Activated T-helper 2 cell treated with anti-CD3 and anti-CD28 coated beads, Interferon-gamma antibody, Interleukin-2, Interleukin-4, amounts not matched to agents 10 μg/mL and 5 μg/mL and 100 μg/mL, durations not matched to agents 14 hours and 24 hours and 36 hours (primary cell): ENCODE measurements at regions not wholly inside any gene's neighbourhood (a gene's known extent, or its start where the extent isn't known, plus 50 kb on each side); places are given as distances from the start of the nearest gene placed in this dataset.
A peak's percentile ranks its signal among the peaks of the same experiment; 100 is the strongest.
"Not testable (repeated sequence)": the region's sequence is repeated elsewhere in the genome, so short reads cannot be mapped to it uniquely, and the experiment has no call there.

ENCODE experiments used
- DNase-seq: peaks from one replicate; pipeline ENCODE4 v3.0.0; 2021; ENCODE audit warnings: low spot score
- H3K27ac Mint-ChIP-seq: one replicate; pipeline ENCODE4 v1.8.0; 2021; ENCODE audit warnings: mixed read lengths
- H3K27me3 Mint-ChIP-seq: one replicate; pipeline ENCODE4 v1.8.0; 2021; ENCODE audit warnings: low read depth, mixed read lengths
- H3K36me3 Mint-ChIP-seq: one replicate; pipeline ENCODE4 v1.8.0; 2021; ENCODE audit warnings: low read depth, mixed read lengths
- H3K4me1 Mint-ChIP-seq: one replicate; pipeline ENCODE4 v1.8.0; 2021; ENCODE audit warnings: low read depth, mixed read lengths
- H3K4me3 Mint-ChIP-seq: one replicate; pipeline ENCODE4 v1.8.0; 2021; ENCODE audit warnings: low read depth, mild to moderate bottlenecking, moderate library complexity, mixed read lengths
- H3K9me3 Mint-ChIP-seq: one replicate; pipeline ENCODE4 v1.8.0; 2021; ENCODE audit warnings: mixed read lengths
- intact Hi-C: fragments of 100-400 bp; cut with micrococcal nuclease; formaldehyde crosslinking; loops from one replicate; pipeline ENCODE4 v1.15.1; 2023

DNA sequence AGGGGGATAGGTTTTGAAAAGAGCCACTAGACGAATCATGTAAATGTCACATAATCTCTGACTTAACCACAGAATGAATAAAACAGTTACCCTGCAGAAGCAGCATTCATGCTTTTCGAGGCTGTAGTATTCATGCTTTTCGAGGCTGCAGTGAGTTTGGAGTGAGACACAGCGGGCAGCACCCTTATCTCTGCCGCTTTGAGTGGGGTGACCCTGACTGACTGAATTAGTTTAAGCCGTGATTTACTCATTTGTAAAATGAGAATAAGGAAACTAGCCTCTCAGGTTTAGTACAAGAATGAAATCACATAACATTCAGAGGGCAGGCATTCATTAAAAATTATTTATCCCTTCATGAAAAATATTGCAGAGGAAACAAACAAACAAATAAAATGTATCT lies 92.8 kb upstream of the KMT2C start:
- Mint-ChIP-seq H3K36me3 (no peaks in the 10 kb centered on the region), H3K4me3 (no peak overlapping the region), H3K27me3 (no peaks in the 10 kb centered on the region), H3K4me1 (no peaks in the 10 kb centered on the region), H3K27ac (no peak overlapping the region), H3K9me3 (no peaks in the 10 kb centered on the region)
- intact Hi-C loops = no loop called here
- no peak for DNase-seq

- H3K36me3 Mint-ChIP-seq = no peaks in the 10 kb centered on the region
- H3K27ac Mint-ChIP-seq = no peak overlapping the region
- H3K4me1 Mint-ChIP-seq = no peaks in the 10 kb centered on the region
- intact Hi-C loops = no loop called here
- DNase-seq = no peak
- H3K9me3 Mint-ChIP-seq = no peaks in the 10 kb centered on the region
- H3K27me3 Mint-ChIP-seq = no peaks in the 10 kb centered on the region
- no peak overlapping the region for H3K4me3 Mint-ChIP-seq
These were observed 91.8 kb upstream of the KMT2C start for GRCh38 chr7:152527610-152528032.

DNA sequence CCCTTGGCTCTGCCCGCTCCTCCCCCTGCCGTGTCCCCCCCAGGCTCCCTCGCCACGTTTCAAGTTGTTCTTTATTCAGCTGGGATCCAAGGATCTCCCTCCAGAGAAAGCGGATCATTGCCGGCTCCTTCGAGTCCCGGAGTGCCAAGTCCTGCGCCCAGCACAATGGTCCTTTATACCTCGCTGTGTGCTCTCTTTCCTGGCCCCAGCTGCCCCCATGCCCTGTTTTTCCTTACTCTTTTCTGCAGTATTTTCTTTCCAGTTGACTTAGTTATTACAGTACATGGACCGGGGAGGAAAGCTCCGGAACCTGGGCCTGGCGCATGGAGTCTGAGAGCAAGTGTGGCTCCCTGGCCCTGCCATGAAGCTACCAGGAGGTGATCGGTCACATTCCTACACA lies 88.1 kb upstream of the KMT2C start:
- Mint-ChIP-seq H3K36me3 (no peaks in the 10 kb centered on the region), H3K4me1 (no peaks in the 10 kb centered on the region), H3K27me3 (no peaks in the 10 kb centered on the region), H3K9me3 (peaks cover 2% of the 10 kb centered on the region), H3K27ac (no peak overlapping the region), H3K4me3 (no peak overlapping the region)
- intact Hi-C loops = no loop called here
- DNase-seq = no peak

- DNase-seq = no peak
- intact Hi-C loops = no loop called here
- no peaks in the 10 kb centered on the region for H3K36me3 Mint-ChIP-seq
- no peaks in the 10 kb centered on the region for H3K4me1 Mint-ChIP-seq
- H3K4me3 Mint-ChIP-seq = no peak overlapping the region
- H3K27me3 Mint-ChIP-seq = no peaks in the 10 kb centered on the region
- peaks cover 2% of the 10 kb centered on the region for H3K9me3 Mint-ChIP-seq
- no peak overlapping the region for H3K27ac Mint-ChIP-seq
These were observed 86.8 kb upstream of the KMT2C start for GRCh38 chr7:152522571-152523067.

- intact Hi-C loops = no loop called here
- H3K4me3 Mint-ChIP-seq = no peak overlapping the region
- DNase-seq = no peak
- H3K27ac Mint-ChIP-seq = no peak overlapping the region
- H3K36me3 Mint-ChIP-seq = no peaks in the 10 kb centered on the region
- H3K9me3 Mint-ChIP-seq = peaks cover 2% of the 10 kb centered on the region
- H3K27me3 Mint-ChIP-seq = no peaks in the 10 kb centered on the region
- no peaks in the 10 kb centered on the region for H3K4me1 Mint-ChIP-seq
These were observed 85.9 kb upstream of the KMT2C start for GRCh38 chr7:152521420-152522337.

- no peak overlapping the region for H3K4me3 Mint-ChIP-seq
- H3K4me1 Mint-ChIP-seq = no peaks in the 10 kb centered on the region
- no peak for DNase-seq
- H3K27me3 Mint-ChIP-seq = no peaks in the 10 kb centered on the region
- intact Hi-C loops = no loop called here
- no peaks in the 10 kb centered on the region for H3K36me3 Mint-ChIP-seq
- H3K27ac Mint-ChIP-seq = no peak overlapping the region
- H3K9me3 Mint-ChIP-seq = peaks cover 5% of the 10 kb centered on the region
These were observed 85.1 kb upstream of the KMT2C start for GRCh38 chr7:152520861-152521302.

DNA sequence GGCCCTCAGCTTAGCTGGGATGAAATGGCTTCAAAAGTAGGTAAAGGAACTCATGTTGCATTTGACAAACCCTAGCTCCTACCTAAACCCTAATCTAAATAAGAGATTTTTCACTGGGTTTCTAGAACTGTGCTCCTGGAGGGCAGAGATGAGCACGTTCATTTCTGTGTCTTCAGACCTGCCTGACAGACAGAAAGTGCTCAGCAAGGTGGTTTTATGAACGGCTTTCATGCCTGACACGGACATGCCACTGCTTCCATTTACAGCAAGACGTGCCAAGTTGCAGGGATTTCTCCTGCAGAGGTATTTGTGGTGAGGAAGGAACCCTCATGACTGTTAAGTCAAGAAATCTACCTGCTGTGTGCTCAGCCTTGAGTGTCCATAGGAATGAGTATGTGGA lies 83.5 kb upstream of the KMT2C start:
- intact Hi-C loops = no loop called here
- no peak overlapping the region for H3K4me3 Mint-ChIP-seq
- H3K9me3 Mint-ChIP-seq = peaks cover 5% of the 10 kb centered on the region
- DNase-seq = no peak
- H3K36me3 Mint-ChIP-seq = no peaks in the 10 kb centered on the region
- no peaks in the 10 kb centered on the region for H3K4me1 Mint-ChIP-seq
- no peaks in the 10 kb centered on the region for H3K27me3 Mint-ChIP-seq
- no peak overlapping the region for H3K27ac Mint-ChIP-seq

DNA sequence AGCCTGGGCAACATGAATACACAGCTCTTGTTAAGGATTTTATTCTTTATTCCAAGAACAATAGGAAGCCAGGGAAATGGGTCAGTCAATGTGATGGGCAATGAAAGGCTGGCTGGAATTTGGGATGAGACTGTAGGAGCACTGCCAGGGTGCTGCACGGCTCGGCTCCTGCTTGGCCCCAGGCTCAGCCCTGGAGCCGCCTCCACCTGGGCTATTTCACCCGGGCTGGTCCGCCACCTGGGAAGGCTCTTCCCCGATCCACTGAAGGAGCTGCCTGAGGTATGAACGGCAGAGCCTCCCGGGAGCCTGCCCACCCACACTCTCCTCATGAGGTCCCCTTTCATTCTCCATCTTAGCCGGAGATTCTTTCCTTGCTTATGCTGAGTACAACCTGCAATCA lies 80.4 kb upstream of the KMT2C start:
- Mint-ChIP-seq H3K27ac (no peak overlapping the region), H3K27me3 (no peaks in the 10 kb centered on the region)
- intact Hi-C loops = no loop called here

DNA sequence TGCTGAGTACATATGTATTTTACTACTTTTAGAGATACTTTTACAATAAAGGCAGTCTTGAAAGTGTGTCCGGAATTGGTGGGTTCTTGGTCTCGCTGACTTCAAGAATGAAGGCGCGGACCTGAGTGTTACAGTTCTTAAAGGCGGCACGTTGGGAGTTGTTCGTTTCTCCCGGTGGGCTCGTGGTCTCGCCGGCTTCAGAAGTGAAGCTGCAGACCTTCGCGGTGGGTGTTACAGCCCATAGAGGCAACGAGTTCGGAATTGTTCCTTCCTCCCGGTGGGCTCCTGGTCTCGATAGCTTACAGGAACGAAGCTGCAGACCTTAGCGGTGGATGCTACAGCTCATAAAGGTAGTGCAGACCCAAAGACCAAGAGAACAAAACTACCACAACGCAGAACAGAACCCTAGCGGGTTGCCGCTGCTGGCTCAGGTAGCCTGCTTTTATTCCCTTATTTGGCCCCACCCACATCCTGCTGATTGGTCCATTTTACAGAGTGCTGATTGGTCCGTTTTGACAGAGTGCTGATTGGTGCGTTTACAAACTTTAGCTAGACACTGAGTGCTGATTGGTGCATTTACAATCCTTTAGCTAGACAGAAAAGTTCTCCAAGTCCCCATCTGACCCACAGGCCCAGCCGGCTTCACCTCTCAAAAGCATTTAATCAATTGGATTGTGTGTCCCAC lies 79.6 kb upstream of the KMT2C start:
- H3K36me3 Mint-ChIP-seq, DNase-seq, H3K4me3 Mint-ChIP-seq, H3K4me1 Mint-ChIP-seq, intact Hi-C loops, H3K9me3 Mint-ChIP-seq, H3K27ac Mint-ChIP-seq, H3K27me3 Mint-ChIP-seq: not testable (repeated sequence)

More for the DNA sequence above, 80.4 kb upstream of the KMT2C start:
- Mint-ChIP-seq H3K9me3 (peaks cover 5% of the 10 kb centered on the region), H3K4me3 (no peak overlapping the region), H3K36me3 (no peaks in the 10 kb centered on the region), H3K4me1 (peaks cover 2% of the 10 kb centered on the region)
- DNase-seq = no peak

- Mint-ChIP-seq H3K27ac (no peak overlapping the region), H3K4me1 (peaks cover 2% of the 10 kb centered on the region), H3K36me3 (no peaks in the 10 kb centered on the region), H3K9me3 (peaks cover 3% of the 10 kb centered on the region), H3K27me3 (no peaks in the 10 kb centered on the region), H3K4me3 (no peak overlapping the region)
- no peak for DNase-seq
- intact Hi-C loops = no loop called here
These were observed 78.9 kb upstream of the KMT2C start for GRCh38 chr7:152514771-152515105.

- Mint-ChIP-seq H3K9me3 (peaks cover 3% of the 10 kb centered on the region), H3K27ac (no peak overlapping the region), H3K4me3 (no peak overlapping the region), H3K4me1 (peaks cover 2% of the 10 kb centered on the region), H3K36me3 (no peaks in the 10 kb centered on the region), H3K27me3 (no peaks in the 10 kb centered on the region)
- intact Hi-C loops = no loop called here
- DNase-seq = no peak
These were observed 78.3 kb upstream of the KMT2C start for GRCh38 chr7:152513861-152514770.

GRCh38 chr7:152512706-152513105 lies 76.9 kb upstream of the KMT2C start:
- Mint-ChIP-seq H3K9me3 (peaks cover 3% of the 10 kb centered on the region), H3K27ac (no peak overlapping the region), H3K4me1 (peaks cover 2% of the 10 kb centered on the region), H3K27me3 (no peaks in the 10 kb centered on the region), H3K36me3 (no peaks in the 10 kb centered on the region), H3K4me3 (peak overlapping the region; percentile 17)
- no peak for DNase-seq
- intact Hi-C loops = no loop called here
